ENCODE measurements at regions not wholly inside any gene's neighbourhood (a gene's known extent, or its start where the extent isn't known, plus 50 kb on each side); places are given as distances from the start of the nearest gene placed in this dataset.

- Histone ChIP-seq H3K27ac (no peak overlapping the region), H3K4me1 (ENCODE audit: insufficient read depth) (no peaks in the 10 kb centered on the region), H3K79me2 (no peaks in the 10 kb centered on the region), H3K4me3 (no peak overlapping the region), H3K9me2 (replicated peaks; ENCODE audit: insufficient read depth) (no peaks in the 10 kb centered on the region), H2AFZ (no peak overlapping the region), H3K36me3 (replicated peaks; ENCODE audit: insufficient read depth, low read depth) (no peaks in the 10 kb centered on the region), H4K20me1 (ENCODE audit: insufficient read depth, poor library complexity, severe bottlenecking) (no peaks in the 10 kb centered on the region), H3K9me3 (ENCODE audit: low read depth) (no peaks in the 10 kb centered on the region), H3K4me2 (no peak overlapping the region), H3K27me3 (no peaks in the 10 kb centered on the region)
- no peak for DNase-seq (ENCODE audit: low spot score)
- 90% methylated on average over 3 of the region's 3 CpGs for WGBS (ENCODE audit: low lambda C conversion rate, missing lambda C conversion rate)
- TF ChIP-seq EZH2 (IDR thresholded peaks at IDR 0.05; ENCODE audit: borderline replicate concordance) (no peak), EZH2phosphoT487 (IDR thresholded peaks at IDR 0.05; ENCODE audit: low read depth, severe bottlenecking, unreplicated experiment) (no peak)
- TF ChIP-seq, protein P1, sequence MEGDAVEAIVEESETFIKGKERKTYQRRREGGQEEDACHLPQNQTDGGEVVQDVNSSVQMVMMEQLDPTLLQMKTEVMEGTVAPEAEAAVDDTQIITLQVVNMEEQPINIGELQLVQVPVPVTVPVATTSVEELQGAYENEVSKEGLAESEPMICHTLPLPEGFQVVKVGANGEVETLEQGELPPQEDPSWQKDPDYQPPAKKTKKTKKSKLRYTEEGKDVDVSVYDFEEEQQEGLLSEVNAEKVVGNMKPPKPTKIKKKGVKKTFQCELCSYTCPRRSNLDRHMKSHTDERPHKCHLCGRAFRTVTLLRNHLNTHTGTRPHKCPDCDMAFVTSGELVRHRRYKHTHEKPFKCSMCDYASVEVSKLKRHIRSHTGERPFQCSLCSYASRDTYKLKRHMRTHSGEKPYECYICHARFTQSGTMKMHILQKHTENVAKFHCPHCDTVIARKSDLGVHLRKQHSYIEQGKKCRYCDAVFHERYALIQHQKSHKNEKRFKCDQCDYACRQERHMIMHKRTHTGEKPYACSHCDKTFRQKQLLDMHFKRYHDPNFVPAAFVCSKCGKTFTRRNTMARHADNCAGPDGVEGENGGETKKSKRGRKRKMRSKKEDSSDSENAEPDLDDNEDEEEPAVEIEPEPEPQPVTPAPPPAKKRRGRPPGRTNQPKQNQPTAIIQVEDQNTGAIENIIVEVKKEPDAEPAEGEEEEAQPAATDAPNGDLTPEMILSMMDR (IDR thresholded peaks at IDR 0.05; ENCODE audit: poor library complexity): no peak
These were observed 481.0 kb upstream of the RGMB start for GRCh38 chr5:98292496-98292895.

- WGBS (ENCODE audit: low lambda C conversion rate, missing lambda C conversion rate): 74% methylated on average over 3 of the region's 3 CpGs
- H3K9me3 ChIP-seq (ENCODE audit: low read depth): no peaks in the 10 kb centered on the region
- H4K20me1 ChIP-seq (ENCODE audit: insufficient read depth, poor library complexity, severe bottlenecking): no peaks in the 10 kb centered on the region
- no peak overlapping the region for H2AFZ ChIP-seq
- H3K4me1 ChIP-seq (ENCODE audit: insufficient read depth): no peaks in the 10 kb centered on the region
- no peaks in the 10 kb centered on the region for H3K79me2 ChIP-seq
- DNase-seq (ENCODE audit: low spot score): no peak
- TF ChIP-seq EZH2phosphoT487 (IDR thresholded peaks at IDR 0.05; ENCODE audit: low read depth, severe bottlenecking, unreplicated experiment) (no peak), EZH2 (IDR thresholded peaks at IDR 0.05; ENCODE audit: borderline replicate concordance) (no peak)
- TF ChIP-seq, protein P1 (IDR thresholded peaks at IDR 0.05; ENCODE audit: poor library complexity): no peak
- no peak overlapping the region for H3K27ac ChIP-seq
- no peak overlapping the region for H3K4me2 ChIP-seq
- no peaks in the 10 kb centered on the region for H3K9me2 ChIP-seq (replicated peaks; ENCODE audit: insufficient read depth)
- H3K36me3 ChIP-seq (replicated peaks; ENCODE audit: insufficient read depth, low read depth): no peaks in the 10 kb centered on the region
- H3K27me3 ChIP-seq: no peaks in the 10 kb centered on the region
- no peak overlapping the region for H3K4me3 ChIP-seq
These were observed 477.0 kb upstream of the RGMB start for GRCh38 chr5:98296426-98296825.

DNA sequence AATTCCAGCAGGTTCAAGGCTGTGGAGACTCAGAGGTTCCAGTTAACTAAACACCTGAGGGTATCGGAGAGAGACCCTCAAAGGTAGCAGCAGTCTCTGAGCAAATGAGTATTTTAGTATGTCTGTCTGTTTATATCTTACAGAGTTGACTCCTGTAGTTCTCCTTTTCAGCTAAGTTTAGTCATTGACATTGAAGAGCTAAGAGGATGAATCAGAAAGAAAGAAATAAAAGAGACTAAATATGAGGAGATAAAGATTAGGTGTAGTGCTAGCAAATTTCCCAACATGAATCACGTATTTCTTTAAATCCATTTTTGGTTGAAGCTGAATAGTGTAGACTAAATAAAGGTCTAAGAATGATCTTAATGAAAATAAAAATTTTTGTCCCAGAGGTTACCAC is 474.0 kb upstream of the RGMB start:
- Histone ChIP-seq H3K9me2 (replicated peaks; ENCODE audit: insufficient read depth) (no peaks in the 10 kb centered on the region), H4K20me1 (ENCODE audit: insufficient read depth, poor library complexity, severe bottlenecking) (no peaks in the 10 kb centered on the region), H3K27ac (no peak overlapping the region), H3K36me3 (replicated peaks; ENCODE audit: insufficient read depth, low read depth) (no peaks in the 10 kb centered on the region), H3K27me3 (no peaks in the 10 kb centered on the region), H3K4me3 (no peak overlapping the region), H3K4me2 (no peak overlapping the region), H2AFZ (no peak overlapping the region), H3K79me2 (no peaks in the 10 kb centered on the region), H3K4me1 (ENCODE audit: insufficient read depth) (no peaks in the 10 kb centered on the region), H3K9me3 (ENCODE audit: low read depth) (no peaks in the 10 kb centered on the region)
- 94% methylated on average over 2 of the region's 2 CpGs for WGBS (ENCODE audit: low lambda C conversion rate, missing lambda C conversion rate)
- TF ChIP-seq EZH2 (IDR thresholded peaks at IDR 0.05; ENCODE audit: borderline replicate concordance) (no peak), EZH2phosphoT487 (IDR thresholded peaks at IDR 0.05; ENCODE audit: low read depth, severe bottlenecking, unreplicated experiment) (no peak)
- TF ChIP-seq, protein P1 (IDR thresholded peaks at IDR 0.05; ENCODE audit: poor library complexity): no peak
- DNase-seq (ENCODE audit: low spot score): no peak

GRCh38 chr5:98301547-98301946 is 471.9 kb upstream of the RGMB start:
- H3K36me3 ChIP-seq (replicated peaks; ENCODE audit: insufficient read depth, low read depth): no peaks in the 10 kb centered on the region
- TF ChIP-seq, protein P1 (IDR thresholded peaks at IDR 0.05; ENCODE audit: poor library complexity): no peak
- TF ChIP-seq EZH2 (IDR thresholded peaks at IDR 0.05; ENCODE audit: borderline replicate concordance): no peak
- no peak for TF ChIP-seq EZH2phosphoT487 (IDR thresholded peaks at IDR 0.05; ENCODE audit: low read depth, severe bottlenecking, unreplicated experiment)
- 68% methylated on average over 2 of the region's 2 CpGs for WGBS (ENCODE audit: low lambda C conversion rate, missing lambda C conversion rate)
- no peak for DNase-seq (ENCODE audit: low spot score)
- no peaks in the 10 kb centered on the region for H3K27me3 ChIP-seq
- H3K9me2 ChIP-seq (replicated peaks; ENCODE audit: insufficient read depth): no peaks in the 10 kb centered on the region
- no peaks in the 10 kb centered on the region for H3K9me3 ChIP-seq (ENCODE audit: low read depth)
- H2AFZ ChIP-seq: no peak overlapping the region
- H3K4me1 ChIP-seq (ENCODE audit: insufficient read depth): no peaks in the 10 kb centered on the region
- no peaks in the 10 kb centered on the region for H4K20me1 ChIP-seq (ENCODE audit: insufficient read depth, poor library complexity, severe bottlenecking)
- H3K79me2 ChIP-seq: no peaks in the 10 kb centered on the region
- H3K27ac ChIP-seq: no peak overlapping the region
- no peak overlapping the region for H3K4me3 ChIP-seq
- no peak overlapping the region for H3K4me2 ChIP-seq
